DMS153 (cell line): ENCODE measurements at regions not wholly inside any gene's neighbourhood (a gene's known extent, or its start where the extent isn't known, plus 50 kb on each side); places are given as distances from the start of the nearest gene placed in this dataset.
"Not testable (repeated sequence)": the region's sequence is repeated elsewhere in the genome, so short reads cannot be mapped to it uniquely, and the experiment has no call there.

ENCODE experiments used
- DNase-seq: peaks from one replicate; lab custom pipeline; 2025; lab: John Stamatoyannopoulos, UW

GRCh38 chrX:112577146-112577545, 102.6 kb downstream of the LHFPL1 start:
- DNase-seq = no peak

GRCh38 chrX:112571388-112571787, 108.3 kb downstream of the LHFPL1 start:
- no peak for DNase-seq

- no peak for DNase-seq
These were observed 123.9 kb downstream of the LHFPL1 start for GRCh38 chrX:112555831-112556230.

- no peak for DNase-seq
These were observed 134.7 kb downstream of the LHFPL1 start for GRCh38 chrX:112545051-112545450.

GRCh38 chrX:112536544-112536943, 143.2 kb downstream of the LHFPL1 start:
- no peak for DNase-seq

- no peak for DNase-seq
These were observed 151.8 kb downstream of the LHFPL1 start for GRCh38 chrX:112527903-112528302.

GRCh38 chrX:112521676-112522075, 158.1 kb downstream of the LHFPL1 start:
- no peak for DNase-seq

- DNase-seq = no peak
These were observed 159.6 kb downstream of the LHFPL1 start for GRCh38 chrX:112520124-112520523.

DNA sequence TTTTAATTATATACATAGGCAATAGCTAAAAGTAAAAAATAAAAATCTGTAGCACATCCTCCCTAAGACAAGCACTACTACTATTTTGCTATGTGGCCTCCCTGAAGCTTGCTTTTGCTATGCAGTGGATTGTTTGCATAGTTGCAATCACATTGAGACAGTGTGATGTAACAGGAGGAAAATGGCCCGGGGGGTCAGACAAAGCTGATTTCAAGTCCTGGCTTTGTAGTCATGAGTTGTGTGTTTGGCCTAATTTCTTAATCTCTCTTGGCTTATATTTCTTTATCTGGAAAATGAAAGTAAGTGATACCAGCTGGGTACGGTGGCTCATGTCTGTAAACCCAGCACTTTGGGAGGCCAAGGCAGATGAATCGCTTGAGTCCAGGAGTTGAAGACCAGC, 166.6 kb downstream of the LHFPL1 start:
- no peak for DNase-seq

DNA sequence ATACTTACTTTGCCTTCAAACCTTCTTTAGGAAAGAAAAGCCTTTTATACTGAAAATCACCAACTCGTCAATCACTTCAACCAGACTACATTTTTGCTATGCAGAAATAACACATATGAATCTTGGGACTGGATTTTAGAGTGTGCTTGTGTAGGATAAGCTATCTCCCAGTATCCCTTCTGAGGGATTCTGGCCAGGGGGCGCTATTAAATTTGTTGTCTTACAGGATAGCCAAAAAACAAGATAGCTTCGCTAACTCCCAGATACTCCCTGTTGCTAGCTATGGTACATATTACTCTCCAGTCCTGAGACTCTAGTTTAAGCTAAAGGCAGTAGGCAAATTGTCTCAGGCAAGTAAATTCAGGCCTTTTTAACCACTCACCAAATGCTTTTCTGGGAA, 167.2 kb downstream of the LHFPL1 start:
- DNase-seq = no peak

- DNase-seq = no peak
These were observed 169.1 kb downstream of the LHFPL1 start for GRCh38 chrX:112510629-112511028.

DNA sequence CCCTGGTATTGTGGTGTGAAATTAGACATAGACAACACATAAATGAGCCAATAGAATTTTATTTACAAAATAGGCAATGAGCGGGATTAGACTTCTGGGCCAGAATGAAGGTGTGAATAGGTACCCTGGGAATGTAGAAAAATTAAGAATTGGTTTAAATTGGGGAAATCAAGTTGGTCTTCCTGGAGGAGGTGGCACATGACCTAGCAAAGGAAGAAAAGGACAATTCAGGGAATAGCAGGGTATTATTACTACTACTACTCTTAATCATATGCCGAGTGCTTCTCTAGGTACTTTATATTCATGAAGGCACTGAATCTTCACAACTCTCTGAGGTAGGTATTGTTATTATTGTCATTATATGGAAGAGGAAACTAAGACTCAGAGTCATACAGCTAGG, 202.1 kb downstream of the LHFPL1 start:
- DNase-seq = no peak

GRCh38 chrX:112473654-112474053, 206.1 kb downstream of the LHFPL1 start:
- DNase-seq = no peak

GRCh38 chrX:112470551-112470950, 209.2 kb downstream of the LHFPL1 start:
- no peak for DNase-seq

- peak; percentile 4 for DNase-seq
These were observed 217.7 kb downstream of the LHFPL1 start for GRCh38 chrX:112461949-112462450.

GRCh38 chrX:112457788-112458187, 221.9 kb downstream of the LHFPL1 start:
- DNase-seq = no peak

DNA sequence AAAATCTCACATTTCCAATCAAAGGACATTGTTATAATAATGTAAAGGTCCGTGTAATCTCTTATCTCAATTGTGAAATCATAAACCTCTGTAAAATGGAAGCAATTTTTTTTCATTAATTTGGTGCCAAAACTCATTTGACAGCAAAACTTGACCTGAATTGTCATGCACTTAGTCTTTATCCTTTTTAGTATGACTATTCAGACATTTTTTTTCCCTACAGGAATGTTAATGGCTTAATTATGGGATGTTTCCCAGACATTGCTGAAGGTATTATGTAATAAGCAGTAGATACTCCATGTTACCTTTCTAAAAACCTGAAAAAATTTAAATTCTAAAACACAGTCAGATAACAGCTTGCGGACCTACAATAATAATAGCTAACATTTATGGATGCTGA, 228.9 kb downstream of the LHFPL1 start:
- DNase-seq = no peak

- no peak for DNase-seq
These were observed 239.5 kb downstream of the LHFPL1 start for GRCh38 chrX:112440277-112440676.

- DNase-seq = no peak
These were observed 255.6 kb downstream of the LHFPL1 start for GRCh38 chrX:112424166-112424565.

- no peak for DNase-seq
These were observed 288.4 kb downstream of the LHFPL1 start for GRCh38 chrX:112391313-112391712.

GRCh38 chrX:112381649-112382298, 298.0 kb downstream of the LHFPL1 start:
- DNase-seq = not testable (repeated sequence)

- no peak for DNase-seq
These were observed 298.1 kb upstream of the TRPC5 start for GRCh38 chrX:112380541-112381278.

- DNase-seq = no peak
These were observed 294.9 kb upstream of the TRPC5 start for GRCh38 chrX:112377481-112377880.

GRCh38 chrX:112368371-112368770, 285.8 kb upstream of the TRPC5 start:
- no peak for DNase-seq
